HL-60 (cell line): ENCODE measurements at regions not wholly inside any gene's neighbourhood (a gene's known extent, or its start where the extent isn't known, plus 50 kb on each side); places are given as distances from the start of the nearest gene placed in this dataset.

Experiments
- DNase-seq, 2 experiments: peaks; one replicate each; pipeline ENCODE4 v3.0.0-alpha.2; 2010 to 2020; ENCODE audit warnings: low read depth in 1 of 2, low spot score in 1 of 2
- H3K27ac ChIP-seq: fragments of 250-450 bp; sonication (Bioruptor Pico); replicated peaks from 2 replicates; pipeline ENCODE4 v1.5.1; 2020; ENCODE audit warnings: mild to moderate bottlenecking, moderate library complexity
- H3K27me3 ChIP-seq: fragments of 250-450 bp; sonication (Bioruptor Pico); 2 replicates; pipeline ENCODE4 v1.5.1; 2021; ENCODE audit warnings: mild to moderate bottlenecking, moderate library complexity; ENCODE audit not compliant: insufficient read depth, poor library complexity, severe bottlenecking
- H3K4me3 ChIP-seq: replicated peaks from 2 replicates; pipeline ENCODE4 v1.5.1; 2011; ENCODE audit warnings: mild to moderate bottlenecking, control low read depth, low read length; ENCODE audit not compliant: insufficient read depth
- CTCF ChIP-seq: IDR thresholded peaks from one replicate; pipeline ENCODE4 v1.5.1; 2011; ENCODE audit warnings: low read length, control low read depth, inconsistent platforms; ENCODE audit not compliant: insufficient read depth
- GABPA ChIP-seq: IDR thresholded peaks from 2 replicates; pipeline ENCODE4 v1.6.1; 2012; ENCODE audit warnings: low read depth
- POLR2AphosphoS5 ChIP-seq: IDR thresholded peaks from 2 replicates; pipeline ENCODE4 v1.6.1; 2012; ENCODE audit warnings: low read depth
- REST ChIP-seq: IDR thresholded peaks from 2 replicates; pipeline ENCODE4 v1.6.1; 2012; ENCODE audit warnings: low read depth; ENCODE audit not compliant: insufficient replicate concordance
- SPI1 ChIP-seq: IDR thresholded peaks from 2 replicates; pipeline ENCODE4 v1.6.1; 2012; ENCODE audit warnings: low read depth, mild to moderate bottlenecking, borderline replicate concordance

DNA sequence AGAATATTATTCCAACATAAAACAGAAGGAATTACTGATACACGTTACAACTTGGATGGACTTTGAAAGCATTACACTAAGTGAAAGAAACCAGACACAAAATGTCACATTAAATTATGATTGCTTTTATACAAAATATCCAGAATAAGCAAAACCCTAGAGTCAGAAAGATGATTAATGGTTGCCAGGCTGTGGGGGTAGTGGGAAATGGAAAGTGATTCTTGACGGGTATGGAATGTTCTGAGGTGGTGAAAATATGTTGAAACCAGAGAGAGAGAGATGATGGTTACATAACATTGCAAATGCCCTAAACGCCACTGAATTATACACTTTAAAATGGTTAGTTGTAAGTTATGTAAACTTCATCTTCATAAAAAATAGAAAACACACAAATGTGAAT lies 1057.2 kb upstream of the TMEFF2 start:
- DNase-seq, result no peak
- TF ChIP-seq REST, result no peak
- no peak for TF ChIP-seq CTCF
- no peak for TF ChIP-seq GABPA
- TF ChIP-seq SPI1, result no peak
- no peak for TF ChIP-seq POLR2AphosphoS5
- H3K27me3 ChIP-seq, result no peaks in the 10 kb centered on the region
- H3K4me3 ChIP-seq, result no peak overlapping the region
- H3K27ac ChIP-seq, result no peak overlapping the region

DNA sequence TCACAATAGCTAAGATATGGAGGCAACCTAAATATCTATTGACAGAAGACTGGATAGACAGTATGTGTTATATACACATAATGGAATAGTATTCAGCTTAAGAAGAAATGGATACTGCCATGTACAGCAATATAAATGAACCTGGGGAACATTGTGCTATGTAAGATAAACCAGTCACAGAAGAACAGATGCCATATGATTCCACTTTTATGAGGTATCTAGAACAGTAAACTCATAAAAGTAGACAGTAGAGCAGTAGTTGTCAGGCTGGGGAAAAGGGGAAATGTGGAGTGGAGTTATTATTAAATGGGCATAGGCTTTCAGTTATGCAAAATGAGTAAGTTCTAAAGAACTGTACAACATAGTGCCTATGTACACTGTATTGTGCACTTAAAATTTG lies 1055.7 kb upstream of the TMEFF2 start:
- DNase-seq, result no peak
- no peak for TF ChIP-seq REST
- no peak for TF ChIP-seq POLR2AphosphoS5
- no peak for TF ChIP-seq GABPA
- TF ChIP-seq CTCF, result no peak
- TF ChIP-seq SPI1, result no peak

GRCh38 chr2:193240752-193241151 lies 1046.0 kb upstream of the TMEFF2 start:
- no peak overlapping the region for H3K27ac ChIP-seq
- H3K27me3 ChIP-seq, result no peaks in the 10 kb centered on the region
- no peak overlapping the region for H3K4me3 ChIP-seq
- no peak for TF ChIP-seq CTCF
- no peak for TF ChIP-seq POLR2AphosphoS5
- no peak for TF ChIP-seq GABPA
- TF ChIP-seq REST, result no peak
- TF ChIP-seq SPI1, result no peak
- no peak for DNase-seq

More for the DNA sequence above, 1055.7 kb upstream of the TMEFF2 start:
- Histone ChIP-seq H3K27me3 (no peaks in the 10 kb centered on the region), H3K4me3 (no peak overlapping the region), H3K27ac (no peak overlapping the region)
